OCI-LY3 (cell line): ENCODE measurements at regions not wholly inside any gene's neighbourhood (a gene's known extent, or its start where the extent isn't known, plus 50 kb on each side); places are given as distances from the start of the nearest gene placed in this dataset.

Experiments
- H2AFZ ChIP-seq: fragments of 200-600, 300-600 bp; shearing (Covaris generic); 2 replicates; pipeline ENCODE4 v1.6.0; 2014; ENCODE audit warnings: antibody characterized with exemption, low read depth, low read length
- H3K27ac ChIP-seq: fragments of 200-600, 300-600 bp; sonication (generic); 2 replicates; pipeline ENCODE4 v1.5.1; 2014; ENCODE audit warnings: mild to moderate bottlenecking, low read length, moderate library complexity, mixed read lengths
- H3K27me3 ChIP-seq: fragments of 200-600, 300-600 bp; sonication (generic); 2 replicates; pipeline ENCODE4 v1.6.1; 2014; ENCODE audit warnings: low read depth, low read length, mixed read lengths
- H3K36me3 ChIP-seq: fragments of 200-600, 300-600 bp; sonication (generic); replicated peaks from 2 replicates; pipeline ENCODE3; 2014; ENCODE audit warnings: low read depth, low read length, mixed read lengths
- H3K4me1 ChIP-seq: fragments of 300-600, 200-600 bp; sonication (generic); 2 replicates; pipeline ENCODE4 v1.6.1; 2014; ENCODE audit warnings: low read length, mixed read lengths
- H3K4me2 ChIP-seq: fragments of 200-600, 300-600 bp; sonication (generic); 2 replicates; pipeline ENCODE4 v1.6.1; 2014; ENCODE audit warnings: low read length, mixed read lengths
- H3K4me3 ChIP-seq: fragments of 300-600, 200-600 bp; sonication (generic); 2 replicates; pipeline ENCODE4 v1.5.1; 2014; ENCODE audit warnings: antibody characterized with exemption, mild to moderate bottlenecking, low read length, moderate library complexity
- H3K79me2 ChIP-seq: fragments of 300-600, 200-600 bp; shearing (Covaris generic); 2 replicates; pipeline ENCODE4 v1.6.1; 2014; ENCODE audit warnings: mild to moderate bottlenecking, low read length, mixed read lengths
- H3K9ac ChIP-seq: fragments of 300-600, 200-600 bp; shearing (Covaris generic); 2 replicates; pipeline ENCODE4 v1.6.0; 2014; ENCODE audit warnings: mild to moderate bottlenecking, low read length, moderate library complexity
- H3K9me3 ChIP-seq: fragments of 200-600, 300-600 bp; shearing (Covaris generic); 2 replicates; pipeline ENCODE4 v1.6.1; 2014; ENCODE audit warnings: low read length, mixed read lengths; ENCODE audit not compliant: insufficient read depth
- H4K20me1 ChIP-seq: fragments of 200-600, 300-600 bp; sonication (generic); 2 replicates; pipeline ENCODE4 v1.6.1; 2016; ENCODE audit warnings: low read length, mixed read lengths; ENCODE audit not compliant: insufficient read depth
- CTCF ChIP-seq: fragments of 200-600, 300-600 bp; sonication (generic); IDR thresholded peaks from 2 replicates; pipeline ENCODE4 v1.5.1; 2014; ENCODE audit warnings: antibody characterized with exemption, low read length, low read depth
- EZH2phosphoT487 ChIP-seq: fragments of 200-600 bp; shearing (Covaris generic); IDR thresholded peaks from 2 replicates; pipeline ENCODE4 v1.6.1; 2018; ENCODE audit warnings: antibody characterized with exemption, mixed run types, low read depth

- no peak overlapping the region for H3K4me3 ChIP-seq
- no peak overlapping the region for H3K27ac ChIP-seq
- H3K9ac ChIP-seq = no peak overlapping the region
- no peak overlapping the region for H2AFZ ChIP-seq
- H3K79me2 ChIP-seq = no peaks in the 10 kb centered on the region
- H3K4me1 ChIP-seq = peaks cover 19% of the 10 kb centered on the region
- H4K20me1 ChIP-seq = peaks cover 12% of the 10 kb centered on the region; the same call in 1 of the 2 replicates
- H3K27me3 ChIP-seq = peaks cover 44% of the 10 kb centered on the region
- H3K36me3 ChIP-seq = no peaks in the 10 kb centered on the region
- H3K9me3 ChIP-seq = no peaks in the 10 kb centered on the region
- H3K4me2 ChIP-seq = no peak overlapping the region
- TF ChIP-seq EZH2phosphoT487 (no peak), CTCF (no peak)
These were observed 96.9 kb upstream of the FAM180A start for GRCh38 chr7:135845415-135846075.

- Histone ChIP-seq H3K9ac (no peak overlapping the region), H3K36me3 (no peaks in the 10 kb centered on the region), H3K27ac (no peak overlapping the region), H3K4me2 (no peak overlapping the region), H2AFZ (no peak overlapping the region), H4K20me1 (peaks cover 12% of the 10 kb centered on the region; the same call in 1 of the 2 replicates), H3K4me1 (peaks cover 19% of the 10 kb centered on the region), H3K27me3 (peaks cover 47% of the 10 kb centered on the region), H3K4me3 (no peak overlapping the region), H3K79me2 (no peaks in the 10 kb centered on the region), H3K9me3 (no peaks in the 10 kb centered on the region)
- TF ChIP-seq EZH2phosphoT487 (no peak), CTCF (no peak)
These were observed 96.3 kb upstream of the FAM180A start for GRCh38 chr7:135844903-135845302.

GRCh38 chr7:135843214-135843613, 94.6 kb upstream of the FAM180A start:
- H3K9ac ChIP-seq = no peak overlapping the region
- H3K4me1 ChIP-seq = peaks cover 19% of the 10 kb centered on the region
- no peaks in the 10 kb centered on the region for H3K36me3 ChIP-seq
- no peak overlapping the region for H3K27ac ChIP-seq
- 0 out of 2 replicates have a peak overlapping the region, but pooled peaks have one; percentile 24 for H3K4me3 ChIP-seq
- H3K27me3 ChIP-seq = peaks cover 55% of the 10 kb centered on the region
- peak; percentile 56 for TF ChIP-seq EZH2phosphoT487
- no peak for TF ChIP-seq CTCF
- no peaks in the 10 kb centered on the region for H3K79me2 ChIP-seq
- no peak overlapping the region for H2AFZ ChIP-seq
- peak overlapping the region; percentile 60 for H3K4me2 ChIP-seq
- no peaks in the 10 kb centered on the region for H3K9me3 ChIP-seq
- peaks cover 12% of the 10 kb centered on the region; the same call in 1 of the 2 replicates for H4K20me1 ChIP-seq

GRCh38 chr7:135842446-135843179, 94.0 kb upstream of the FAM180A start:
- no peak overlapping the region for H2AFZ ChIP-seq
- H3K9ac ChIP-seq = no peak overlapping the region
- peak overlapping the region; percentile 60 for H3K4me2 ChIP-seq
- no peak overlapping the region for H3K27ac ChIP-seq
- H3K79me2 ChIP-seq = no peaks in the 10 kb centered on the region
- peaks cover 12% of the 10 kb centered on the region; the same call in 1 of the 2 replicates for H4K20me1 ChIP-seq
- H3K4me1 ChIP-seq = peaks cover 19% of the 10 kb centered on the region
- H3K9me3 ChIP-seq = no peaks in the 10 kb centered on the region
- TF ChIP-seq CTCF (no peak), EZH2phosphoT487 (no peak)
- no peak overlapping the region for H3K4me3 ChIP-seq
- peaks cover 61% of the 10 kb centered on the region for H3K27me3 ChIP-seq
- no peaks in the 10 kb centered on the region for H3K36me3 ChIP-seq
